ENCODE measurements at regions not wholly inside any gene's neighbourhood (a gene's known extent, or its start where the extent isn't known, plus 50 kb on each side); places are given as distances from the start of the nearest gene placed in this dataset.
"Not testable (repeated sequence)": the region's sequence is repeated elsewhere in the genome, so short reads cannot be mapped to it uniquely, and the experiment has no call there.

GRCh38 chr5:63803165-63803564 lies 159.1 kb downstream of the HTR1A start:
- H3K36me3 Mint-ChIP-seq, result no peaks in the 10 kb centered on the region
- no peak overlapping the region for H3K27ac Mint-ChIP-seq
- H3K4me1 Mint-ChIP-seq, result no peaks in the 10 kb centered on the region
- H3K27me3 Mint-ChIP-seq, result no peaks in the 10 kb centered on the region
- H3K9me3 Mint-ChIP-seq, result peaks cover 0 to 2% of the 10 kb centered on the region in 2 donors
- H3K4me3 Mint-ChIP-seq, result no peak overlapping the region
- no peak for DNase-seq
- no peak for ATAC-seq (replicated peaks)

- peaks cover 10 to 11% of the 10 kb centered on the region in 2 donors for H3K9me3 Mint-ChIP-seq
- DNase-seq (no peak), ATAC-seq (replicated peaks) (no peak)
- H3K4me1 Mint-ChIP-seq, result no peaks in the 10 kb centered on the region
- no peak overlapping the region for H3K4me3 Mint-ChIP-seq
- no peaks in the 10 kb centered on the region for H3K36me3 Mint-ChIP-seq
- no peaks in the 10 kb centered on the region for H3K27me3 Mint-ChIP-seq
- no peak overlapping the region for H3K27ac Mint-ChIP-seq
Observed at GRCh38 chr5:63794979-63795378, 167.3 kb downstream of the HTR1A start.

GRCh38 chr5:63794296-63794695 lies 167.9 kb downstream of the HTR1A start:
- Mint-ChIP-seq H3K4me3 (no peak overlapping the region), H3K4me1 (no peaks in the 10 kb centered on the region), H3K27me3 (no peaks in the 10 kb centered on the region), H3K9me3 (peaks cover 10% of the 10 kb centered on the region in 2 donors), H3K36me3 (no peaks in the 10 kb centered on the region), H3K27ac (no peak overlapping the region)
- no peak for DNase-seq
- no peak for ATAC-seq (replicated peaks)

GRCh38 chr5:63774939-63775338 lies 187.3 kb downstream of the HTR1A start:
- Mint-ChIP-seq H3K9me3 (peaks cover 5 to 6% of the 10 kb centered on the region in 2 donors), H3K36me3 (no peaks in the 10 kb centered on the region), H3K4me1 (no peaks in the 10 kb centered on the region), H3K27ac (no peak overlapping the region), H3K4me3 (no peak overlapping the region), H3K27me3 (no peaks in the 10 kb centered on the region)
- DNase-seq (no peak), ATAC-seq (replicated peaks) (no peak)

- H3K9me3 Mint-ChIP-seq, result peaks cover 13 to 14% of the 10 kb centered on the region in 2 donors
- H3K27me3 Mint-ChIP-seq, result no peaks in the 10 kb centered on the region
- H3K27ac Mint-ChIP-seq, result no peak overlapping the region
- no peak for DNase-seq
- H3K4me1 Mint-ChIP-seq, result no peaks in the 10 kb centered on the region
- no peak for ATAC-seq (replicated peaks)
- H3K36me3 Mint-ChIP-seq, result no peaks in the 10 kb centered on the region
- no peak overlapping the region for H3K4me3 Mint-ChIP-seq
Observed at GRCh38 chr5:63768221-63768620, 194.0 kb downstream of the HTR1A start.

- H3K4me3 Mint-ChIP-seq, result no peak overlapping the region
Observed at GRCh38 chr5:63760965-63761364, 201.3 kb downstream of the HTR1A start.

GRCh38 chr5:63743096-63743798 lies 219.0 kb downstream of the HTR1A start:
- ATAC-seq (replicated peaks) (no peak), DNase-seq (no peak)
- peaks cover 7 to 8% of the 10 kb centered on the region in 2 donors for H3K9me3 Mint-ChIP-seq
- no peak overlapping the region for H3K4me3 Mint-ChIP-seq
- no peaks in the 10 kb centered on the region for H3K27me3 Mint-ChIP-seq
- no peaks in the 10 kb centered on the region for H3K36me3 Mint-ChIP-seq
- H3K4me1 Mint-ChIP-seq, result no peaks in the 10 kb centered on the region
- H3K27ac Mint-ChIP-seq, result no peak overlapping the region

More at GRCh38 chr5:63760965-63761364, 201.3 kb downstream of the HTR1A start:
- Mint-ChIP-seq H3K27me3 (no peaks in the 10 kb centered on the region), H3K9me3 (peaks cover 2 to 3% of the 10 kb centered on the region in 2 donors), H3K4me1 (no peaks in the 10 kb centered on the region), H3K36me3 (no peaks in the 10 kb centered on the region), H3K27ac (no peak overlapping the region)
- ATAC-seq (replicated peaks), result no peak
- DNase-seq, result no peak

GRCh38 chr5:63732880-63733279 lies 229.4 kb downstream of the HTR1A start:
- H3K4me3 Mint-ChIP-seq; H3K27me3 Mint-ChIP-seq; H3K27ac Mint-ChIP-seq; H3K36me3 Mint-ChIP-seq; DNase-seq; H3K4me1 Mint-ChIP-seq; ATAC-seq (replicated peaks); H3K9me3 Mint-ChIP-seq: not testable (repeated sequence)

DNA sequence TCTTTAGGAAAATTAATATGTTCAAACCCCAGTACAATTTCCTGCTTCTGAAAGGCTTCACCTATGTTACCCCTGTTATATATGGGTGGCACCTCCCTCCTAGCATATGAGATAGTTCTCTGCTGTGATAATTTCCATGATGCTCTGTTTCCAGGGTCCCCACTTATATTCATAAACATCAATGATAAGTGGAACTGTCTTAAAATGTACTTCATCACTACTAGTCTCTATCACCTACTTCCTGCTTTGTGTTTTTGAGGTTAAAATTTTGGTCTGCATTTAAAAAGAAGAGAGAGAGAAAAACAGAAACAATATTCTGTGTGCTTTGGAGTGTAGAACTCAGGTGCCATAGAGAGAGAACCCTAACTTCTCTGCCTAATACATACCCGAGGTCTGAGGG lies 234.7 kb downstream of the HTR1A start:
- no peak overlapping the region for H3K27ac Mint-ChIP-seq
- H3K4me1 Mint-ChIP-seq, result no peaks in the 10 kb centered on the region
- H3K27me3 Mint-ChIP-seq, result no peaks in the 10 kb centered on the region
- ATAC-seq (replicated peaks) (no peak), DNase-seq (no peak)
- H3K9me3 Mint-ChIP-seq, result no peaks in the 10 kb centered on the region
- H3K36me3 Mint-ChIP-seq, result no peaks in the 10 kb centered on the region
- no peak overlapping the region for H3K4me3 Mint-ChIP-seq

DNA sequence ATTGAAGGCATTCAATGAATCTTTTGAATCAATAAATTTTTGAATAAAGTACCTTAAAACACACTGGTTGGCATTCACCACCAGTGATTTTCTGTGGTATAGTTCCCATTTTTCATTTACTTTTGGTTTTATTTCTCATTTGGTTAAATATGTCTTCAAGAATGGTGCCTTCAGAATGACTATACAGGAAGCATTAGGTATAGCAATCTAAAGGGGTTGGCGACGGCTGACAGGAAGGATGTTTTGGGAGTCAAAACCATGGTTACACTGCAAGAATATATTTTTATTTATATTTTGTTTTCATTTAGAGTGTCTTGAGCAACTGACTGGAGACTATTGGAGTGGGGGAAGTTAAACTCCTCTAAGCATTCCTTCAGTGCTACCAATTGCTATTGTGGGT lies 235.7 kb downstream of the HTR1A start:
- Mint-ChIP-seq H3K27me3 (no peaks in the 10 kb centered on the region), H3K9me3 (no peaks in the 10 kb centered on the region), H3K4me1 (no peaks in the 10 kb centered on the region), H3K27ac (no peak overlapping the region), H3K4me3 (no peak overlapping the region), H3K36me3 (no peaks in the 10 kb centered on the region)
- DNase-seq (no peak), ATAC-seq (replicated peaks) (no peak)

- Mint-ChIP-seq H3K4me1 (no peaks in the 10 kb centered on the region), H3K27ac (no peak overlapping the region), H3K4me3 (no peak overlapping the region), H3K36me3 (no peaks in the 10 kb centered on the region), H3K9me3 (no peaks in the 10 kb centered on the region), H3K27me3 (no peaks in the 10 kb centered on the region)
- no peak for DNase-seq
- no peak for ATAC-seq (replicated peaks)
Observed at GRCh38 chr5:63719147-63719546, 243.1 kb downstream of the HTR1A start.

DNA sequence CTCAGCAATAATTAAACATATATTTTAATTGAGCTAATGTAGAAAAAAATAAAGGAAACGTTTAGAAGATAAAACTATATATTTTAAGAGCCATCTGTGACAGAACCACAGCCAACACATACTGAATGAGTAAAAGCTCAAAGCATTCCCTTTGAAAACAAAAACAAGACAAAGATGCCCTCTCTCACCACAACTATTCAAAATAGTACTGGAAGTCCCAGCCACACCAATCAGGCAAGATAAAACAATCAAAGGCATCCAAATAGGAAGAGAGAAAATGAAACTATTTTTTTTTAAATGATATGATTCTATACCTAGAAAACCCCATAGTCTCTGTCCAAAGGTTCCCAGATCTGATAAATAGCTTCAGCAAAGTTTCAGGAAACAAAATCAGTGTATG lies 262.0 kb downstream of the HTR1A start:
- peaks cover 0 to 7% of the 10 kb centered on the region in 2 donors for H3K9me3 Mint-ChIP-seq
- no peak overlapping the region for H3K27ac Mint-ChIP-seq
- no peaks in the 10 kb centered on the region for H3K4me1 Mint-ChIP-seq

GRCh38 chr5:63697811-63698210 lies 264.4 kb downstream of the HTR1A start:
- ATAC-seq (replicated peaks), result no peak
- Mint-ChIP-seq H3K9me3 (peaks cover 0 to 4% of the 10 kb centered on the region in 2 donors), H3K4me3 (no peak overlapping the region), H3K36me3 (no peaks in the 10 kb centered on the region), H3K27ac (no peak overlapping the region), H3K27me3 (no peaks in the 10 kb centered on the region), H3K4me1 (no peaks in the 10 kb centered on the region)
- DNase-seq, result no peak

More for the DNA sequence above, 262.0 kb downstream of the HTR1A start:
- Mint-ChIP-seq H3K36me3 (no peaks in the 10 kb centered on the region), H3K4me3 (no peak overlapping the region), H3K27me3 (no peaks in the 10 kb centered on the region)
- ATAC-seq (replicated peaks) (no peak), DNase-seq (no peak)

DNA sequence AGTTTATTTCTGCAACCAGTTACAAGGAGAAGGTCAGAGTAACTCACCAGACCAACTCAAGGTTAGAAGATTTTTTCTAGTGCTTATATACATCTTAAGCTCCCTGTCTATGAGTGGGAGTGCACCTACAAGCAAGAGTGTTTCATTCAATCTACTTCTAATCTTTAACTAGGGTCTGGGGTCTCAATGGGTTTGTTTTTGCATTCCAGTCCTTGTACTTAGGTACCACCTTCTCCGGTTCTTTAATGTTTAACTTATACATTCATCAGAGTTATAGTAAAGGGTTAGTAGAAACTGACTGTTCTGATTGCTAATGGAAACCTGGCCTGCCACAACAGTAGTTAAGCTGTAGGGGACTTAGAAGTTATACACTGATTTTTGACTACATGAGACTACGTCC lies 271.7 kb downstream of the HTR1A start:
- Mint-ChIP-seq H3K9me3 (no peaks in the 10 kb centered on the region), H3K4me1 (no peaks in the 10 kb centered on the region), H3K4me3 (no peak overlapping the region), H3K36me3 (no peaks in the 10 kb centered on the region), H3K27me3 (no peaks in the 10 kb centered on the region), H3K27ac (no peak overlapping the region)
- DNase-seq (no peak), ATAC-seq (replicated peaks) (no peak)

GRCh38 chr5:63687854-63688516 lies 274.3 kb downstream of the HTR1A start:
- H3K9me3 Mint-ChIP-seq, result no peaks in the 10 kb centered on the region
- no peak overlapping the region for H3K27ac Mint-ChIP-seq
- ATAC-seq (replicated peaks) (no peak), DNase-seq (no peak)
- H3K4me1 Mint-ChIP-seq, result no peaks in the 10 kb centered on the region
- H3K27me3 Mint-ChIP-seq, result no peaks in the 10 kb centered on the region
- no peak overlapping the region for H3K4me3 Mint-ChIP-seq
- H3K36me3 Mint-ChIP-seq, result no peaks in the 10 kb centered on the region

All from stimulated activated naive B cell treated with anti-CD40 and anti-IgM and Interleukin-4, amounts not matched to agents 10 μg/mL and 1 μg/mL and 100 μg/mL, for 72 hours (primary cell).